HepG2 (cell line): ENCODE measurements at regions not wholly inside any gene's neighbourhood (a gene's known extent, or its start where the extent isn't known, plus 50 kb on each side); places are given as distances from the start of the nearest gene placed in this dataset.
"Not testable (repeated sequence)": the region's sequence is repeated elsewhere in the genome, so short reads cannot be mapped to it uniquely, and the experiment has no call there.

Source experiments
- ATAC-seq: fragments of 200-7000 bp; cut with Tn5 transposase; 3 replicates; pipeline ENCODE4 v1.9.1; 2020; ENCODE audit warnings: mild to moderate bottlenecking, moderate library complexity
- BruUV-seq: library from RNA; stranded (reverse); fragments of 400-500 nt; replicated peaks from 2 replicates; lab custom pipeline; 2021; lab: Mats Ljungman, UMichigan
- CTCF ChIA-PET: fragments of 300-600 bp; formaldehyde crosslinking; extraction: SDS; loops from one replicate; lab custom pipeline; 2021; ENCODE audit warnings: low total read pairs, inconsistent platforms, low intra/inter-chr PET ratio; lab: Yijun Ruan, JAX
- POLR2A ChIA-PET: fragments of 350-600 bp; sonication (Branson Sonifier 250); formaldehyde crosslinking; loops from one replicate; lab custom pipeline; 2020; ENCODE audit warnings: antibody characterized with exemption, inconsistent platforms; lab: Yijun Ruan, JAX
- DNase-seq: peaks from one replicate; pipeline ENCODE4 v3.0.0-alpha.2; 2015; ENCODE audit warnings: low spot score
- FAIRE-seq: peaks from 3 replicates; lab custom pipeline; 2011; peaks lifted over from hg19 to GRCh38; lab: Jason Lieb, UNC
- H2AFZ ChIP-seq: one replicate; pipeline ENCODE4 v1.6.1; 2011; ENCODE audit warnings: low read length, inconsistent platforms
- H3K27ac ChIP-seq: fragments of 300-600 bp; 3 replicates; pipeline ENCODE4 v1.8.0; 2011; ENCODE audit warnings: mixed run types, mild to moderate bottlenecking, mixed read lengths, low read length, inconsistent platforms; ENCODE audit not compliant: insufficient read depth; ENCODE audit errors: extremely low read length
- H3K27me3 ChIP-seq, 2 experiments: fragments of 200-600 bp in 1 of 2; 2 replicates in 1 of 2; 3 replicates in 1 of 2; pipeline versions ENCODE4 v1.6.0 to v1.8.0; 2011; ENCODE audit warnings: low read length in 2 of 2, mild to moderate bottlenecking in 2 of 2, moderate library complexity in 2 of 2, inconsistent platforms in 1 of 2; ENCODE audit not compliant: insufficient read depth in 2 of 2, control insufficient read depth in 1 of 2
- H3K36me3 ChIP-seq, 2 experiments: fragments of 200-600 bp in 1 of 2; replicated peaks in 1 of 2; 2 replicates in 1 of 2; 3 replicates in 1 of 2; pipeline versions ENCODE4 v1.5.1 to v1.8.0; 2011; ENCODE audit warnings: low read length in 2 of 2, inconsistent platforms in 1 of 2; ENCODE audit not compliant: insufficient read depth in 2 of 2, control insufficient read depth in 1 of 2
- H3K4me1 ChIP-seq: 2 replicates; pipeline ENCODE4 v1.5.1; 2012; ENCODE audit warnings: low read length, inconsistent platforms; ENCODE audit not compliant: insufficient read depth
- H3K4me2 ChIP-seq: 2 replicates; pipeline ENCODE4 v1.6.0; 2011; ENCODE audit warnings: low read depth, low read length, inconsistent platforms
- H3K4me3 ChIP-seq, 3 experiments: fragments of 200-600 bp in 1 of 3; sonication (generic), shearing (Covaris generic) in 1 of 3; replicated peaks in 1 of 3; 2 replicates each; pipeline ENCODE4 v1.5.1; 2011 to 2016; ENCODE audit warnings: low read length in 3 of 3, inconsistent platforms in 2 of 3, low read depth in 2 of 3, mild to moderate bottlenecking in 2 of 3, control low read depth in 1 of 3, mixed read lengths in 1 of 3; ENCODE audit not compliant: insufficient read depth in 1 of 3
- H3K79me2 ChIP-seq: one replicate; pipeline ENCODE4 v1.6.1; 2011; ENCODE audit warnings: low read length, inconsistent platforms; ENCODE audit not compliant: insufficient read depth
- H3K9ac ChIP-seq: 2 replicates; pipeline ENCODE4 v1.6.0; 2011; ENCODE audit warnings: mild to moderate bottlenecking, low read depth, low read length, inconsistent platforms; ENCODE audit not compliant: insufficient read depth
- H3K9me3 ChIP-seq: 2 replicates; pipeline ENCODE4 v1.5.1; 2012; ENCODE audit warnings: mild to moderate bottlenecking, low read length
- H4K20me1 ChIP-seq: 2 replicates; pipeline ENCODE4 v1.6.0; 2011; ENCODE audit warnings: inconsistent platforms, mild to moderate bottlenecking, low read length, moderate library complexity; ENCODE audit not compliant: insufficient read depth
- WGBS: methylation state at CpG from one replicate; pipeline ENCODE4 v1.1.6; 2017; ENCODE audit warnings: low lambda C conversion rate; 5-methylcytosine and 5-hydroxymethylcytosine counted together
- in situ Hi-C: cut with HindIII; loops from 2 replicates; pipeline ENCODE4 v1.10.0; 2017; ENCODE audit warnings: low pct_unique_long_range_greater_than_20kb; ENCODE audit not compliant: extremely low pct_ligation_motif_present
- intact Hi-C: fragments of 100-400 bp; cut with micrococcal nuclease; formaldehyde crosslinking; loops from one replicate; pipeline ENCODE4 v1.10.0; 2022; ENCODE audit not compliant: unreplicated experiment

- H3K4me2 ChIP-seq, H3K9ac ChIP-seq, H3K36me3 ChIP-seq, in situ Hi-C loops, CTCF ChIA-PET, H4K20me1 ChIP-seq, H3K4me1 ChIP-seq, H3K4me3 ChIP-seq, intact Hi-C loops, BruUV-seq, H2AFZ ChIP-seq, FAIRE-seq, ATAC-seq, POLR2A ChIA-PET, DNase-seq, H3K9me3 ChIP-seq, H3K27ac ChIP-seq, H3K79me2 ChIP-seq, H3K27me3 ChIP-seq: not testable (repeated sequence)
- 5% methylated on average over 1 of the region's 5 CpGs for WGBS
Observed at GRCh38 chr7:76863150-76863773, 168.9 kb downstream of the SPDYE17 start.

GRCh38 chr7:76862241-76862640, 169.9 kb downstream of the SPDYE17 start:
- POLR2A ChIA-PET, H3K4me3 ChIP-seq, CTCF ChIA-PET, H3K4me2 ChIP-seq, H3K36me3 ChIP-seq, H3K4me1 ChIP-seq, H3K9me3 ChIP-seq, BruUV-seq, DNase-seq, H3K9ac ChIP-seq, H2AFZ ChIP-seq, ATAC-seq, H3K27ac ChIP-seq, FAIRE-seq, intact Hi-C loops, in situ Hi-C loops, H3K79me2 ChIP-seq, H3K27me3 ChIP-seq, H4K20me1 ChIP-seq: not testable (repeated sequence)

GRCh38 chr7:76859933-76860332, 172.2 kb downstream of the SPDYE17 start:
- H3K4me3 ChIP-seq, H3K36me3 ChIP-seq, H3K27me3 ChIP-seq, FAIRE-seq, H3K9me3 ChIP-seq, H3K79me2 ChIP-seq, H3K9ac ChIP-seq, H3K4me2 ChIP-seq, H3K27ac ChIP-seq, ATAC-seq, H2AFZ ChIP-seq, BruUV-seq, CTCF ChIA-PET, DNase-seq, H4K20me1 ChIP-seq, H3K4me1 ChIP-seq, intact Hi-C loops, POLR2A ChIA-PET, in situ Hi-C loops: not testable (repeated sequence)
- whole genome bisulfite sequencing, result 2% methylated on average over 5 of the region's 5 CpGs

- FAIRE-seq, H3K9ac ChIP-seq, H3K9me3 ChIP-seq, POLR2A ChIA-PET, intact Hi-C loops, ATAC-seq, H4K20me1 ChIP-seq, H3K79me2 ChIP-seq, H3K27me3 ChIP-seq, BruUV-seq, DNase-seq, in situ Hi-C loops, H3K4me2 ChIP-seq, H2AFZ ChIP-seq, H3K27ac ChIP-seq, H3K36me3 ChIP-seq, CTCF ChIA-PET, H3K4me3 ChIP-seq: not testable (repeated sequence)
- peaks cover 12% of the 10 kb centered on the region for H3K4me1 ChIP-seq
Observed at GRCh38 chr7:76854631-76855030, 177.5 kb downstream of the SPDYE17 start.
